ENCODE measurements at regions not wholly inside any gene's neighbourhood (a gene's known extent, or its start where the extent isn't known, plus 50 kb on each side); places are given as distances from the start of the nearest gene placed in this dataset.

DNA sequence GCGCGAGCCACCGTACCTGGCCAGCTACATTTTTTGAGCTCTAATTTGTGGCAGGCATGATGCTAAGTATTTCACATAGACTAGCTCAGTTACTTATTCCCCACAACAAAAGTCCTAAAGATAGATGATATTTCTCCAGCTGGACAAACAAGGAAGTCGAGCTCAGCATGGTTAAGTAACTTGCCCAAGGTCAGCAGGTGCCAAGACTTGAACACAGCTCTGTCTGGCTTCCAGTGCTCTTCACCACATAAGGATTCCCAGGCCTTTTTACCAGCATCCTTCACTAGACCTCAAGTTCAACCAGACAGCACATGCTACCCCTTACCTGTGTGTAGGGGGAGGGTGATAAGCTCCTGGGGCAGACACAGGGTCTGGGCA, 177.3 kb upstream of the NCAM1 start:
- no peak for TF ChIP-seq CTCF (IDR thresholded peaks at IDR 0.05)
- TF ChIP-seq EP300 (IDR thresholded peaks at IDR 0.05), result no peak
- TF ChIP-seq POLR2AphosphoS5 (IDR thresholded peaks at IDR 0.05), result no peak
- no peak for TF ChIP-seq POLR2A (IDR thresholded peaks at IDR 0.05)
- H3K9me3 ChIP-seq, result no peaks in the 10 kb centered on the region
- no peaks in the 10 kb centered on the region for H3K27me3 ChIP-seq
- no peaks in the 10 kb centered on the region for H3K36me3 ChIP-seq
- H3K27ac ChIP-seq, result peak overlapping the region in 3 of 4 donors; percentile 48 to 64 (median 56)
- no peak for ATAC-seq
- 75% methylated on average over 2 of the region's 4 CpGs; no CpG with 5 or more reads in 1 of the 2 donors for WGBS, 2 donors (ENCODE audit: low coverage in 1 of 2)
- H3K4me3 ChIP-seq, result no peak overlapping the region
- peaks cover 0 to 33% (median 18%) of the 10 kb centered on the region in 3 donors for H3K4me1 ChIP-seq

GRCh38 chr11:112784323-112785073, 176.7 kb upstream of the NCAM1 start:
- H3K27ac ChIP-seq, result peak overlapping the region in 3 of 4 donors; percentile 48 to 64 (median 56)
- H3K9me3 ChIP-seq, result no peaks in the 10 kb centered on the region
- TF ChIP-seq POLR2A (IDR thresholded peaks at IDR 0.05) (no peak), POLR2AphosphoS5 (IDR thresholded peaks at IDR 0.05) (peak; percentile 11)
- peak overlapping the region in 1 of 2 donors; percentile 22 for H3K4me3 ChIP-seq
- H3K27me3 ChIP-seq, result no peaks in the 10 kb centered on the region
- ATAC-seq, result peak; percentile 70
- WGBS, 2 donors (ENCODE audit: low coverage in 1 of 2), result 8 to 19% methylated on average over 7 to 10 of the region's 24 CpGs
- no peaks in the 10 kb centered on the region for H3K36me3 ChIP-seq
- peaks cover 0 to 33% (median 18%) of the 10 kb centered on the region in 3 donors for H3K4me1 ChIP-seq

DNA sequence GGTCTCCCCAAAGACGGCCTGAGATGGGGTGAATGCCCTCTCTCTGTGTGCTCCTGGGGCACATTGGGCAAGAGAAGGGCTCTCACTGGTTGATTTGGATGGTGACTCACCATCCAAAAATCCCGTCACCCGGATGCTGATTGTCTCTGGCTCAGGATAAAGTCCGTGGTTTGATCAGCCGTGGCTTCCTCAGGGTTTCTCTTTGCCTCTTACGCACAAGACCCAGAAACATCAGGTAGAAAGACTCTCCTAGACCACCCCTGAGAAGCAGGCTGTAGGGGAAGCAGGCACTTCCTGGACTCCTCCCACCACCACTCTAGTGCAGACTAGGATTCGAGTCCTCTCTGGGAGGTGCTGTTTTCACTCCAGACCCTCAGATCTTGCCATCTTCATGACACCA, 176.1 kb upstream of the NCAM1 start:
- no peak for TF ChIP-seq POLR2AphosphoS5 (IDR thresholded peaks at IDR 0.05)
- no peak for TF ChIP-seq POLR2A (IDR thresholded peaks at IDR 0.05)
- TF ChIP-seq CTCF (IDR thresholded peaks at IDR 0.05), result no peak
- no peak for TF ChIP-seq EP300 (IDR thresholded peaks at IDR 0.05)
- H3K9me3 ChIP-seq, result no peaks in the 10 kb centered on the region
- H3K27ac ChIP-seq, result peak overlapping the region in 3 of 4 donors; percentile 48 to 64 (median 57)
- 61 to 80% methylated on average over 1 to 5 of the region's 7 CpGs for WGBS, 2 donors (ENCODE audit: low coverage in 1 of 2)
- no peaks in the 10 kb centered on the region for H3K36me3 ChIP-seq
- no peak overlapping the region for H3K4me3 ChIP-seq
- peaks cover 0 to 33% (median 18%) of the 10 kb centered on the region in 3 donors for H3K4me1 ChIP-seq
- H3K27me3 ChIP-seq, result no peaks in the 10 kb centered on the region
- ATAC-seq, result peak; percentile 42

GRCh38 chr11:112785719-112786118, 175.5 kb upstream of the NCAM1 start:
- WGBS, 2 donors (ENCODE audit: low coverage in 1 of 2), result 22 to 23% methylated on average over 3 of the region's 3 CpGs
- Histone ChIP-seq H3K36me3 (no peaks in the 10 kb centered on the region), H3K27ac (peak overlapping the region in 3 of 4 donors; percentile 48 to 64 (median 57)), H3K4me3 (no peak overlapping the region), H3K4me1 (peaks cover 0 to 33% (median 18%) of the 10 kb centered on the region in 3 donors), H3K27me3 (no peaks in the 10 kb centered on the region), H3K9me3 (no peaks in the 10 kb centered on the region)
- TF ChIP-seq POLR2A (IDR thresholded peaks at IDR 0.05), result no peak
- TF ChIP-seq EP300 (IDR thresholded peaks at IDR 0.05), result no peak
- TF ChIP-seq POLR2AphosphoS5 (IDR thresholded peaks at IDR 0.05), result peak; percentile 46
- ATAC-seq, result peak; percentile 52

GRCh38 chr11:112786196-112786595, 175.0 kb upstream of the NCAM1 start:
- no peak for TF ChIP-seq POLR2A (IDR thresholded peaks at IDR 0.05)
- no peak for TF ChIP-seq POLR2AphosphoS5 (IDR thresholded peaks at IDR 0.05)
- no peak for TF ChIP-seq EP300 (IDR thresholded peaks at IDR 0.05)
- no peak for ATAC-seq
- H3K27ac ChIP-seq, result peak overlapping the region in 1 of 4 donors; percentile 57

GRCh38 chr11:112786886-112787530, 174.2 kb upstream of the NCAM1 start:
- Histone ChIP-seq H3K9me3 (no peaks in the 10 kb centered on the region), H3K4me3 (no peak overlapping the region), H3K27ac (no peak overlapping the region), H3K36me3 (no peaks in the 10 kb centered on the region), H3K27me3 (no peaks in the 10 kb centered on the region), H3K4me1 (peaks cover 0 to 33% (median 18%) of the 10 kb centered on the region in 3 donors)
- 24 to 44% methylated on average over 3 to 4 of the region's 5 CpGs for WGBS, 2 donors (ENCODE audit: low coverage in 1 of 2)
- no peak for ATAC-seq
- TF ChIP-seq POLR2AphosphoS5 (IDR thresholded peaks at IDR 0.05), result no peak
- no peak for TF ChIP-seq EP300 (IDR thresholded peaks at IDR 0.05)
- TF ChIP-seq CTCF (IDR thresholded peaks at IDR 0.05), result no peak
- TF ChIP-seq POLR2A (IDR thresholded peaks at IDR 0.05), result no peak

More at GRCh38 chr11:112786196-112786595, 175.0 kb upstream of the NCAM1 start:
- Histone ChIP-seq H3K4me3 (no peak overlapping the region), H3K36me3 (no peaks in the 10 kb centered on the region), H3K9me3 (no peaks in the 10 kb centered on the region), H3K27me3 (no peaks in the 10 kb centered on the region), H3K4me1 (peaks cover 0 to 33% (median 18%) of the 10 kb centered on the region in 3 donors)
- 90% methylated on average over 2 of the region's 3 CpGs; no CpG with 5 or more reads in 1 of the 2 donors for WGBS, 2 donors (ENCODE audit: low coverage in 1 of 2)
